Fibroblast of mammary gland (primary cell): ENCODE measurements at regions not wholly inside any gene's neighbourhood (a gene's known extent, or its start where the extent isn't known, plus 50 kb on each side); places are given as distances from the start of the nearest gene placed in this dataset.

ENCODE experiments used
- DNase-seq: peaks from one replicate; pipeline ENCODE4 v3.0.0-alpha.2; 2010; ENCODE audit warnings: low read depth
- H3K4me3 ChIP-seq: 2 replicates; pipeline ENCODE4 v1.5.1; 2011; ENCODE audit warnings: low read depth, mild to moderate bottlenecking, low read length, moderate library complexity; ENCODE audit not compliant: control insufficient read depth
- CTCF ChIP-seq: conservative IDR thresholded peaks from 2 replicates; pipeline ENCODE4 v1.5.1; 2011; ENCODE audit warnings: low read depth, low read length, inconsistent platforms; ENCODE audit not compliant: control insufficient read depth, insufficient read depth

DNA sequence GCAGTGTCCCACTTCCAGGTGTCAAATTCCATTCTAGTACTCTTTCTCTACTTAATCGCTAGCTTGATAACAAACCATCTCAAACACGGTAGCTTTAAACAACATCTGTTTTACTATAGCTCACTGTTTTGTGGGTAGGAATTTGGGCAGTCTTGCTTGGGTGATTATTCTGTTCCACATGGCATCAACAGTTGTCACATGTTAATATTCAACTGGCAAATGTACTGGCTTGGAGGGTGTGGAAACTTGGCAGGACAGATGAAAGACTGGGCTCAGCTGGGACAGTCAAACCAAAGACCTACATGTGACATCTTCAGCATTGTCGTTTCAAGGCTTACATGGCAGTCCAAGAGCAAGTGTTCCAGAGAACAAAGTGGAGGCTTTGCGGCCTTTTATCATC lies 241.8 kb downstream of the PTH2R start:
- no peak for TF ChIP-seq CTCF
- DNase-seq = no peak
- no peak overlapping the region for H3K4me3 ChIP-seq

- no peak for TF ChIP-seq CTCF
- H3K4me3 ChIP-seq = no peak overlapping the region
- DNase-seq = no peak
These were observed 246.8 kb downstream of the PTH2R start for GRCh38 chr2:208653383-208653782.

GRCh38 chr2:208654056-208654455 lies 247.5 kb downstream of the PTH2R start:
- DNase-seq = no peak
- H3K4me3 ChIP-seq = no peak overlapping the region
- TF ChIP-seq CTCF = no peak

GRCh38 chr2:208657468-208657867 lies 250.9 kb downstream of the PTH2R start:
- no peak for DNase-seq
- no peak for TF ChIP-seq CTCF
- H3K4me3 ChIP-seq = no peak overlapping the region

GRCh38 chr2:208669394-208669793 lies 262.8 kb downstream of the PTH2R start:
- H3K4me3 ChIP-seq = no peak overlapping the region
- no peak for DNase-seq
- TF ChIP-seq CTCF = no peak

GRCh38 chr2:208671284-208671683 lies 264.7 kb downstream of the PTH2R start:
- no peak overlapping the region for H3K4me3 ChIP-seq
- no peak for TF ChIP-seq CTCF
- DNase-seq = no peak
